Epithelial cell of proximal tubule (primary cell): ENCODE measurements at regions not wholly inside any gene's neighbourhood (a gene's known extent, or its start where the extent isn't known, plus 50 kb on each side); places are given as distances from the start of the nearest gene placed in this dataset.

Experiments used
- DNase-seq: peaks from one replicate; pipeline ENCODE4 v3.0.0-alpha.2; 2011; ENCODE audit warnings: low read depth
- H3K4me3 ChIP-seq: 2 replicates; pipeline ENCODE4 v1.5.1; 2011; ENCODE audit warnings: low read depth, mild to moderate bottlenecking, low read length
- CTCF ChIP-seq: conservative IDR thresholded peaks from 2 replicates; pipeline ENCODE4 v1.5.1; 2012; ENCODE audit warnings: low read depth, mild to moderate bottlenecking, low read length

GRCh38 chr20:57930351-57930750 lies 220.5 kb upstream of the PMEPA1 start:
- no peak for DNase-seq

GRCh38 chr20:57928181-57928967 lies 218.6 kb upstream of the PMEPA1 start:
- TF ChIP-seq CTCF = no peak
- no peak for DNase-seq

More at GRCh38 chr20:57930351-57930750, 220.5 kb upstream of the PMEPA1 start:
- TF ChIP-seq CTCF = no peak
- H3K4me3 ChIP-seq = no peak overlapping the region

DNA sequence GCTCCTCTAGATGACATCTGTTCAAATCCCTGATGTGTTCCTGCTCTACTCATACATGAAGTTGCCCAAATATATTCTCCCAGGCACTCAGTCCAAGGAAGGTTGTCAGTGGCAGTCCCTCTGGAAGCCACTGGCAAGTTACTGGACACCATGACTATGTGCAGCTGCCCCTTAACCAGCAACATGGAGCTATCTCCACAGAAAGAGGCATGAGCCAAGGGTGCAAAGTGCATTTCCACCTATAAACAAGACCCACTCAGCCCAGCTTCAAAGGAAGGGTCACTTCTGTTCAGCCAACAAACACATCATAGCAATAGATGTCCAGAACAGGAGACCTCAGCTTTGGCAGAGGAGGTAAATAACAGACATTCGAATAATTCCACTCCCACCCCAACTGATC lies 217.6 kb upstream of the PMEPA1 start:
- no peak for TF ChIP-seq CTCF
- H3K4me3 ChIP-seq = no peak overlapping the region
- DNase-seq = no peak

More at GRCh38 chr20:57928181-57928967, 218.6 kb upstream of the PMEPA1 start:
- no peak overlapping the region for H3K4me3 ChIP-seq

GRCh38 chr20:57922706-57923105 lies 212.9 kb upstream of the PMEPA1 start:
- H3K4me3 ChIP-seq = no peak overlapping the region
- DNase-seq = no peak
- TF ChIP-seq CTCF = no peak

- no peak overlapping the region for H3K4me3 ChIP-seq
- no peak for TF ChIP-seq CTCF
- no peak for DNase-seq
Measured at GRCh38 chr20:57922083-57922482, 212.3 kb upstream of the PMEPA1 start.

DNA sequence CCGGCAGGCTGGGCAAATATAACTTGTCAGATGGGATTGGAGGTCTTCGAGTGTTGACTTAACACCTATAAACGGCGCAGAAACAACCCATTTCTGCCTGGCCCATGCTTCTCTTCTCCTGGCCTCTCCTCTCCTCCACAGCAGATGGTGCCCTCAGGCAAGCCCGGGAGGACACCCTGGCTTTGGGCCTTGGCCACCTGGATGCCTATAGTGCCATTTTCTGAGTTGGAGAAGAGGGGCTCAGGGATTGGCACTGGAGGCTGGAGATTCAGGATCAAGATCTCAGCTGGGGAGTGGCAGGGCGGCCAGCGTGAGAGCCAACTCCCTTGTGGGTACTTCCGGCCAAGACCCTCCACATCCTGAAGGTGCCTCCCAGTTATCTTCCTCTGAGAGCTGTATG lies 211.9 kb upstream of the PMEPA1 start:
- TF ChIP-seq CTCF = no peak
- H3K4me3 ChIP-seq = no peak overlapping the region
- no peak for DNase-seq

DNA sequence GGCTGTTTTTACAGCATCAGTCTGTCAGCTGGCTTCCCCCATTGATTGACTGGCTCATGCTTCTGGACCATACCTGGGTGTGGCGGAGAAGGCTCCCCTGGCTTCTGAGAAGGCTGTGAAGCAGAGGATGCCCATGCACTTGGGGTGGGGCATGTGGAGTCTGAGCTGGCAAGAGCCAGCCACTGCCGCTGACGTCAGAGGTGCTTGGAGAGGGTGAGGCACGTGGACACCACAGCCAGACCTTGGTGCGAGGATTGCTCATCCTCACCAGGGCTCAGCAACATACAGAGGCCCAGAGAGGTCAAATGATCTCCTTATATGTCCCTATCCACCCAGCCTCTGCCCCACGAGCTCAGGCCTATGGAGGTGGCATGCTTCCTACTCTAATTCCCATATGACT lies 211.2 kb upstream of the PMEPA1 start:
- no peak for DNase-seq
- no peak overlapping the region for H3K4me3 ChIP-seq
- TF ChIP-seq CTCF = no peak
